ENCODE measurements at regions not wholly inside any gene's neighbourhood (a gene's known extent, or its start where the extent isn't known, plus 50 kb on each side); places are given as distances from the start of the nearest gene placed in this dataset.

GRCh38 chr10:63812501-63812900, 291.3 kb downstream of the REEP3 start:
- no peak overlapping the region for H2BK5ac ChIP-seq (ENCODE audit: low read depth, low read length, poor library complexity, severe bottlenecking)
- no peak overlapping the region for H3K4me2 ChIP-seq (ENCODE audit: low read length, poor library complexity, severe bottlenecking)
- no peak overlapping the region for H3K4ac ChIP-seq (ENCODE audit: low read depth in 1 of 2, low read length in 2 of 2)
- no peak overlapping the region for H2AFZ ChIP-seq (ENCODE audit: low read depth, low read length)
- no peak overlapping the region for H4K91ac ChIP-seq (ENCODE audit: low read length)
- no peak overlapping the region for H3K4me3 ChIP-seq (ENCODE audit: insufficient read depth in 1 of 2, low read depth in 1 of 2, low read length in 2 of 2)
- H2BK120ac ChIP-seq (ENCODE audit: low read depth, low read length): no peak overlapping the region
- DNase-seq: no peak
- no peak overlapping the region for H2BK12ac ChIP-seq (ENCODE audit: low read length in 2 of 2)
- 100% methylated on average over 1 of the region's 2 CpGs for WGBS
- H3K36me3 ChIP-seq (ENCODE audit: control insufficient read depth in 1 of 2, insufficient read depth in 2 of 2, low read depth in 1 of 2, low read length in 2 of 2): no peaks in the 10 kb centered on the region
- no peaks in the 10 kb centered on the region for H3K27me3 ChIP-seq (ENCODE audit: control insufficient read depth in 1 of 2, insufficient read depth in 1 of 2, low read length in 2 of 2)
- H3K27ac ChIP-seq (ENCODE audit: low read length, poor library complexity, severe bottlenecking): no peak overlapping the region
- H4K8ac ChIP-seq (ENCODE audit: low read length): no peak overlapping the region
- no peak overlapping the region for H3K14ac ChIP-seq (ENCODE audit: low read length in 2 of 2)
- no peak overlapping the region for H3K23ac ChIP-seq (ENCODE audit: low read length in 2 of 2)
- H3K9me3 ChIP-seq (ENCODE audit: control insufficient read depth, low read length): peaks cover 4% of the 10 kb centered on the region
- no peaks in the 10 kb centered on the region for H3K79me1 ChIP-seq (replicated peaks; ENCODE audit: low read length, poor library complexity, severe bottlenecking)
- H3K9ac ChIP-seq (ENCODE audit: low read length): no peak overlapping the region
- no peaks in the 10 kb centered on the region for H3K4me1 ChIP-seq (ENCODE audit: control insufficient read depth, insufficient read depth, low read depth, low read length)
- no peak overlapping the region for H2BK15ac ChIP-seq (ENCODE audit: low read depth, poor library complexity, severe bottlenecking)
- no peak overlapping the region for H2AK5ac ChIP-seq (ENCODE audit: low read length, severe bottlenecking)
- H3K18ac ChIP-seq (ENCODE audit: low read depth in 1 of 2, low read length in 2 of 2): no peak overlapping the region

GRCh38 chr10:63819753-63820329, 298.6 kb downstream of the REEP3 start:
- Histone ChIP-seq H3K9me3 (ENCODE audit: control insufficient read depth, low read length) (peaks cover 5% of the 10 kb centered on the region), H3K79me1 (replicated peaks; ENCODE audit: low read length, poor library complexity, severe bottlenecking) (no peaks in the 10 kb centered on the region), H2BK120ac (ENCODE audit: low read depth, low read length) (no peak overlapping the region), H3K14ac (ENCODE audit: low read length in 2 of 2) (no peak overlapping the region), H3K36me3 (ENCODE audit: control insufficient read depth in 1 of 2, insufficient read depth in 2 of 2, low read depth in 1 of 2, low read length in 2 of 2) (no peaks in the 10 kb centered on the region), H3K4me2 (ENCODE audit: low read length, poor library complexity, severe bottlenecking) (no peak overlapping the region), H2BK15ac (ENCODE audit: low read depth, poor library complexity, severe bottlenecking) (no peak overlapping the region), H2AK5ac (ENCODE audit: low read length, severe bottlenecking) (no peak overlapping the region), H3K27me3 (ENCODE audit: control insufficient read depth in 1 of 2, insufficient read depth in 1 of 2, low read length in 2 of 2) (peaks cover 0 to 5% of the 10 kb centered on the region in 2 experiments), H3K18ac (ENCODE audit: low read depth in 1 of 2, low read length in 2 of 2) (no peak overlapping the region), H4K8ac (ENCODE audit: low read length) (no peak overlapping the region), H3K23ac (ENCODE audit: low read length in 2 of 2) (no peak overlapping the region), H2BK12ac (ENCODE audit: low read length in 2 of 2) (no peak overlapping the region), H3K4me1 (ENCODE audit: control insufficient read depth, insufficient read depth, low read depth, low read length) (no peaks in the 10 kb centered on the region), H3K4ac (ENCODE audit: low read depth in 1 of 2, low read length in 2 of 2) (no peak overlapping the region), H2BK5ac (ENCODE audit: low read depth, low read length, poor library complexity, severe bottlenecking) (no peak overlapping the region), H4K91ac (ENCODE audit: low read length) (no peak overlapping the region), H3K27ac (ENCODE audit: low read length, poor library complexity, severe bottlenecking) (no peak overlapping the region), H3K4me3 (ENCODE audit: insufficient read depth in 1 of 2, low read depth in 1 of 2, low read length in 2 of 2) (no peak overlapping the region), H2AFZ (ENCODE audit: low read depth, low read length) (no peak overlapping the region), H3K9ac (ENCODE audit: low read length) (no peak overlapping the region)
- 0% methylated on average over 2 of the region's 3 CpGs for WGBS
- DNase-seq: peak; percentile 68

GRCh38 chr10:63822496-63822895, 301.3 kb downstream of the REEP3 start:
- Histone ChIP-seq H3K23ac (ENCODE audit: low read length in 2 of 2) (no peak overlapping the region), H2AK5ac (ENCODE audit: low read length, severe bottlenecking) (no peak overlapping the region), H3K27me3 (ENCODE audit: control insufficient read depth in 1 of 2, insufficient read depth in 1 of 2, low read length in 2 of 2) (peaks cover 0 to 11% of the 10 kb centered on the region in 2 experiments), H3K36me3 (ENCODE audit: control insufficient read depth in 1 of 2, insufficient read depth in 2 of 2, low read depth in 1 of 2, low read length in 2 of 2) (no peaks in the 10 kb centered on the region), H3K14ac (ENCODE audit: low read length in 2 of 2) (no peak overlapping the region), H2BK15ac (ENCODE audit: low read depth, poor library complexity, severe bottlenecking) (no peak overlapping the region), H3K4ac (ENCODE audit: low read depth in 1 of 2, low read length in 2 of 2) (no peak overlapping the region), H2BK12ac (ENCODE audit: low read length in 2 of 2) (no peak overlapping the region), H4K91ac (ENCODE audit: low read length) (no peak overlapping the region), H3K27ac (ENCODE audit: low read length, poor library complexity, severe bottlenecking) (no peak overlapping the region), H2AFZ (ENCODE audit: low read depth, low read length) (no peak overlapping the region), H3K79me1 (replicated peaks; ENCODE audit: low read length, poor library complexity, severe bottlenecking) (no peaks in the 10 kb centered on the region), H2BK5ac (ENCODE audit: low read depth, low read length, poor library complexity, severe bottlenecking) (no peak overlapping the region), H4K8ac (ENCODE audit: low read length) (no peak overlapping the region), H3K4me1 (ENCODE audit: control insufficient read depth, insufficient read depth, low read depth, low read length) (no peaks in the 10 kb centered on the region), H2BK120ac (ENCODE audit: low read depth, low read length) (no peak overlapping the region), H3K4me3 (ENCODE audit: insufficient read depth in 1 of 2, low read depth in 1 of 2, low read length in 2 of 2) (no peak overlapping the region), H3K18ac (ENCODE audit: low read depth in 1 of 2, low read length in 2 of 2) (no peak overlapping the region), H3K9ac (ENCODE audit: low read length) (no peak overlapping the region), H3K4me2 (ENCODE audit: low read length, poor library complexity, severe bottlenecking) (no peak overlapping the region), H3K9me3 (ENCODE audit: control insufficient read depth, low read length) (peaks cover 5% of the 10 kb centered on the region)
- DNase-seq: no peak
- 53% methylated on average over 4 of the region's 5 CpGs for WGBS

GRCh38 chr10:63825111-63825510, 303.9 kb downstream of the REEP3 start:
- H3K9me3 ChIP-seq (ENCODE audit: control insufficient read depth, low read length): peaks cover 5% of the 10 kb centered on the region
- H3K18ac ChIP-seq (ENCODE audit: low read depth in 1 of 2, low read length in 2 of 2): no peak overlapping the region

More at GRCh38 chr10:63825111-63825510, 303.9 kb downstream of the REEP3 start:
- H3K27me3 ChIP-seq (ENCODE audit: control insufficient read depth in 1 of 2, insufficient read depth in 1 of 2, low read length in 2 of 2): peaks cover 0 to 21% of the 10 kb centered on the region in 2 experiments
- H3K9ac ChIP-seq (ENCODE audit: low read length): no peak overlapping the region
- no peak overlapping the region for H2BK5ac ChIP-seq (ENCODE audit: low read depth, low read length, poor library complexity, severe bottlenecking)
- H3K4me1 ChIP-seq (ENCODE audit: control insufficient read depth, insufficient read depth, low read depth, low read length): no peaks in the 10 kb centered on the region
- no peak overlapping the region for H2BK120ac ChIP-seq (ENCODE audit: low read depth, low read length)
- H3K4me2 ChIP-seq (ENCODE audit: low read length, poor library complexity, severe bottlenecking): no peak overlapping the region
- no peak overlapping the region for H3K4me3 ChIP-seq (ENCODE audit: insufficient read depth in 1 of 2, low read depth in 1 of 2, low read length in 2 of 2)
- H2AK5ac ChIP-seq (ENCODE audit: low read length, severe bottlenecking): no peak overlapping the region
- no peak overlapping the region for H3K14ac ChIP-seq (ENCODE audit: low read length in 2 of 2)
- no peak overlapping the region for H4K91ac ChIP-seq (ENCODE audit: low read length)
- DNase-seq: no peak
- H3K27ac ChIP-seq (ENCODE audit: low read length, poor library complexity, severe bottlenecking): no peak overlapping the region
- no peak overlapping the region for H3K23ac ChIP-seq (ENCODE audit: low read length in 2 of 2)
- H3K79me1 ChIP-seq (replicated peaks; ENCODE audit: low read length, poor library complexity, severe bottlenecking): no peaks in the 10 kb centered on the region
- H4K8ac ChIP-seq (ENCODE audit: low read length): no peak overlapping the region
- no peak overlapping the region for H3K4ac ChIP-seq (ENCODE audit: low read depth in 1 of 2, low read length in 2 of 2)
- H2BK12ac ChIP-seq (ENCODE audit: low read length in 2 of 2): no peak overlapping the region
- no peak overlapping the region for H2AFZ ChIP-seq (ENCODE audit: low read depth, low read length)
- no peak overlapping the region for H2BK15ac ChIP-seq (ENCODE audit: low read depth, poor library complexity, severe bottlenecking)
- no peaks in the 10 kb centered on the region for H3K36me3 ChIP-seq (ENCODE audit: control insufficient read depth in 1 of 2, insufficient read depth in 2 of 2, low read depth in 1 of 2, low read length in 2 of 2)

All from mesenchymal stem cell (in vitro differentiated cells and primary cell).